NCI-H1048 (cell line): ENCODE measurements at regions not wholly inside any gene's neighbourhood (a gene's known extent, or its start where the extent isn't known, plus 50 kb on each side); places are given as distances from the start of the nearest gene placed in this dataset.
"Not testable (repeated sequence)": the region's sequence is repeated elsewhere in the genome, so short reads cannot be mapped to it uniquely, and the experiment has no call there.

Experiments used
- DNase-seq: peaks from one replicate; lab custom pipeline; 2025; lab: John Stamatoyannopoulos, UW

- DNase-seq, result no peak
Measured at GRCh38 chr3:88000853-88001252, 58.0 kb downstream of the CGGBP1 start.

- no peak for DNase-seq
Measured at GRCh38 chr3:87997966-87998365, 60.8 kb downstream of the CGGBP1 start.

GRCh38 chr3:87997298-87997697, 61.5 kb downstream of the CGGBP1 start:
- no peak for DNase-seq

- DNase-seq, result no peak
Measured at GRCh38 chr3:87996882-87997281, 61.9 kb downstream of the CGGBP1 start.

- DNase-seq, result no peak
Measured at GRCh38 chr3:87993566-87993965, 65.2 kb downstream of the CGGBP1 start.

- peak; percentile 63 for DNase-seq
Measured at GRCh38 chr3:87987952-87988351, 70.9 kb downstream of the CGGBP1 start.

GRCh38 chr3:87982421-87982820, 76.4 kb downstream of the CGGBP1 start:
- no peak for DNase-seq

GRCh38 chr3:87979527-87979926, 79.3 kb downstream of the CGGBP1 start:
- no peak for DNase-seq

- DNase-seq, result no peak
Measured at GRCh38 chr3:87977765-87978164, 81.0 kb downstream of the CGGBP1 start.

- DNase-seq, result no peak
Measured at GRCh38 chr3:87975716-87976115, 83.1 kb downstream of the CGGBP1 start.

GRCh38 chr3:87973906-87974305, 84.9 kb downstream of the CGGBP1 start:
- DNase-seq, result no peak

- DNase-seq, result no peak
Measured at GRCh38 chr3:87969620-87970019, 89.2 kb downstream of the CGGBP1 start.

GRCh38 chr3:87968668-87969067, 90.1 kb downstream of the CGGBP1 start:
- DNase-seq, result no peak

GRCh38 chr3:87958289-87958688, 100.5 kb downstream of the CGGBP1 start:
- DNase-seq, result no peak

- no peak for DNase-seq
Measured at GRCh38 chr3:87957575-87957974, 101.2 kb downstream of the CGGBP1 start.

- DNase-seq, result no peak
Measured at GRCh38 chr3:87949879-87950208, 109.0 kb downstream of the CGGBP1 start.

- no peak for DNase-seq
Measured at GRCh38 chr3:87949189-87949878, 109.5 kb downstream of the CGGBP1 start.

- not testable (repeated sequence) for DNase-seq
Measured at GRCh38 chr3:87946007-87946406, 112.8 kb downstream of the CGGBP1 start.

GRCh38 chr3:87942256-87942655, 116.5 kb downstream of the CGGBP1 start:
- DNase-seq, result not testable (repeated sequence)

- DNase-seq, result no peak
Measured at GRCh38 chr3:87924485-87924884, 134.3 kb downstream of the CGGBP1 start.

GRCh38 chr3:87920549-87920948, 138.3 kb downstream of the CGGBP1 start:
- no peak for DNase-seq

- DNase-seq, result no peak
Measured at GRCh38 chr3:87901141-87901540, 157.7 kb downstream of the CGGBP1 start.

- DNase-seq, result no peak
Measured at GRCh38 chr3:87900061-87900460, 158.7 kb downstream of the CGGBP1 start.

- no peak for DNase-seq
Measured at GRCh38 chr3:87898971-87899370, 159.8 kb downstream of the CGGBP1 start.

- DNase-seq, result no peak
Measured at GRCh38 chr3:87895983-87896382, 162.8 kb downstream of the CGGBP1 start.
